HEK293T (cell line): ENCODE measurements at regions not wholly inside any gene's neighbourhood (a gene's known extent, or its start where the extent isn't known, plus 50 kb on each side); places are given as distances from the start of the nearest gene placed in this dataset.

Experiments
- ARNT ChIP-seq: fragments of 450-650 bp; IDR thresholded peaks from 2 replicates; pipeline ENCODE4 v1.6.1; 2017; ENCODE audit warnings: mild to moderate bottlenecking
- BHLHE40 ChIP-seq: fragments of 450-650 bp; IDR thresholded peaks from 2 replicates; pipeline ENCODE4 v1.6.1; 2016; ENCODE audit warnings: mild to moderate bottlenecking, moderate library complexity, borderline replicate concordance
- CTBP1 ChIP-seq: fragments of 450-650 bp; IDR thresholded peaks from 2 replicates; pipeline ENCODE4 v1.6.1; 2016; ENCODE audit warnings: borderline replicate concordance
- ELF4 ChIP-seq: fragments of 450-650 bp; IDR thresholded peaks from 2 replicates; pipeline ENCODE4 v1.6.1; 2017; ENCODE audit warnings: antibody characterized with exemption
- FOXK2 ChIP-seq: fragments of 450-650 bp; IDR thresholded peaks from 2 replicates; pipeline ENCODE4 v1.6.1; 2016; ENCODE audit warnings: mild to moderate bottlenecking
- FOXM1 ChIP-seq: fragments of 450-650 bp; IDR thresholded peaks from 2 replicates; pipeline ENCODE4 v1.6.1; 2017; ENCODE audit warnings: mild to moderate bottlenecking, borderline replicate concordance
- L3MBTL2 ChIP-seq: fragments of 450-650 bp; conservative IDR thresholded peaks from 2 replicates; pipeline ENCODE4 v1.6.1; 2016; ENCODE audit warnings: mild to moderate bottlenecking
- LEF1 ChIP-seq: fragments of 450-650 bp; IDR thresholded peaks from 2 replicates; pipeline ENCODE4 v1.6.1; 2017; ENCODE audit warnings: mild to moderate bottlenecking, borderline replicate concordance
- NFRKB ChIP-seq: fragments of 450-650 bp; IDR thresholded peaks from 2 replicates; pipeline ENCODE4 v1.6.1; 2016; ENCODE audit warnings: mild to moderate bottlenecking, moderate library complexity
- SP1 ChIP-seq: fragments of 450-650 bp; IDR thresholded peaks from 2 replicates; pipeline ENCODE4 v1.6.1; 2017
- SUZ12 ChIP-seq: fragments of 450-650 bp; IDR thresholded peaks from 2 replicates; pipeline ENCODE4 v1.6.1; 2016; ENCODE audit warnings: mild to moderate bottlenecking
- TARDBP ChIP-seq: fragments of 450-650 bp; IDR thresholded peaks from 2 replicates; pipeline ENCODE4 v1.6.1; 2016
- ZNF384 ChIP-seq: fragments of 450-650 bp; IDR thresholded peaks from 2 replicates; pipeline ENCODE4 v1.6.1; 2016
- TF ChIP-seq, protein P1 (sequence below): fragments of 450-650 bp; IDR thresholded peaks from 2 replicates; pipeline ENCODE4 v1.6.1; 2016

GRCh38 chr1:201731142-201731541 is 97.8 kb upstream of the IPO9 start:
- TF ChIP-seq L3MBTL2 (no peak), SP1 (no peak), BHLHE40 (no peak), ELF4 (no peak), TARDBP (no peak), FOXM1 (no peak), ARNT (no peak), NFRKB (no peak), ZNF384 (no peak), CTBP1 (no peak), SUZ12 (no peak), LEF1 (no peak), FOXK2 (no peak)
- TF ChIP-seq, protein P1, sequence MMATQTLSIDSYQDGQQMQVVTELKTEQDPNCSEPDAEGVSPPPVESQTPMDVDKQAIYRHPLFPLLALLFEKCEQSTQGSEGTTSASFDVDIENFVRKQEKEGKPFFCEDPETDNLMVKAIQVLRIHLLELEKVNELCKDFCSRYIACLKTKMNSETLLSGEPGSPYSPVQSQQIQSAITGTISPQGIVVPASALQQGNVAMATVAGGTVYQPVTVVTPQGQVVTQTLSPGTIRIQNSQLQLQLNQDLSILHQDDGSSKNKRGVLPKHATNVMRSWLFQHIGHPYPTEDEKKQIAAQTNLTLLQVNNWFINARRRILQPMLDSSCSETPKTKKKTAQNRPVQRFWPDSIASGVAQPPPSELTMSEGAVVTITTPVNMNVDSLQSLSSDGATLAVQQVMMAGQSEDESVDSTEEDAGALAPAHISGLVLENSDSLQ: no peak
